Fibroblast of mammary gland (primary cell): ENCODE measurements at regions not wholly inside any gene's neighbourhood (a gene's known extent, or its start where the extent isn't known, plus 50 kb on each side); places are given as distances from the start of the nearest gene placed in this dataset.

ENCODE experiments used
- DNase-seq: peaks from one replicate; pipeline ENCODE4 v3.0.0-alpha.2; 2010; ENCODE audit warnings: low read depth
- H3K4me3 ChIP-seq: 2 replicates; pipeline ENCODE4 v1.5.1; 2011; ENCODE audit warnings: low read depth, mild to moderate bottlenecking, low read length, moderate library complexity; ENCODE audit not compliant: control insufficient read depth
- TF ChIP-seq, protein P1 (sequence below): conservative IDR thresholded peaks from 2 replicates; pipeline ENCODE4 v1.5.1; 2011; ENCODE audit warnings: low read depth, low read length, inconsistent platforms; ENCODE audit not compliant: control insufficient read depth, insufficient read depth

DNA sequence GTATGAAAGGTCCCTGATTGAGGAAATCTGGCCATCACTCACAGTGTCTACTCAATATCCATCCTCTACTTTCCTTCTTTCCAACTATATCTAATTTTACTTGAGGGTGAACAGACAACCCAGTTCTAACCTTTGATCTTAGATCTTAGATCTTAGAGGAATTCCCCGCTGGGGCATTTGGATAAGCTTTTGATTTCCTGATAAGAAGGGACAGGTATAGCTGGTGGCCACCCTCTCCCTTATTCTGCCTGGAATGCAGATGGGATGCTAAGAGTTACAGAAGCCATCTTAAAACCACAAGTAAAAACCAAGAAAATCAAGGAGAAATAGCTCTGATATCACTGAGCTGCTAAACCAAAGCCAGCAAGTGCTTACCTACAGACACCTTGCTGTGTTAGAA, 77.2 kb upstream of the ACSL3 start:
- DNase-seq = no peak
- H3K4me3 ChIP-seq = no peak overlapping the region
- TF ChIP-seq, protein P1, sequence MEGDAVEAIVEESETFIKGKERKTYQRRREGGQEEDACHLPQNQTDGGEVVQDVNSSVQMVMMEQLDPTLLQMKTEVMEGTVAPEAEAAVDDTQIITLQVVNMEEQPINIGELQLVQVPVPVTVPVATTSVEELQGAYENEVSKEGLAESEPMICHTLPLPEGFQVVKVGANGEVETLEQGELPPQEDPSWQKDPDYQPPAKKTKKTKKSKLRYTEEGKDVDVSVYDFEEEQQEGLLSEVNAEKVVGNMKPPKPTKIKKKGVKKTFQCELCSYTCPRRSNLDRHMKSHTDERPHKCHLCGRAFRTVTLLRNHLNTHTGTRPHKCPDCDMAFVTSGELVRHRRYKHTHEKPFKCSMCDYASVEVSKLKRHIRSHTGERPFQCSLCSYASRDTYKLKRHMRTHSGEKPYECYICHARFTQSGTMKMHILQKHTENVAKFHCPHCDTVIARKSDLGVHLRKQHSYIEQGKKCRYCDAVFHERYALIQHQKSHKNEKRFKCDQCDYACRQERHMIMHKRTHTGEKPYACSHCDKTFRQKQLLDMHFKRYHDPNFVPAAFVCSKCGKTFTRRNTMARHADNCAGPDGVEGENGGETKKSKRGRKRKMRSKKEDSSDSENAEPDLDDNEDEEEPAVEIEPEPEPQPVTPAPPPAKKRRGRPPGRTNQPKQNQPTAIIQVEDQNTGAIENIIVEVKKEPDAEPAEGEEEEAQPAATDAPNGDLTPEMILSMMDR = no peak

DNA sequence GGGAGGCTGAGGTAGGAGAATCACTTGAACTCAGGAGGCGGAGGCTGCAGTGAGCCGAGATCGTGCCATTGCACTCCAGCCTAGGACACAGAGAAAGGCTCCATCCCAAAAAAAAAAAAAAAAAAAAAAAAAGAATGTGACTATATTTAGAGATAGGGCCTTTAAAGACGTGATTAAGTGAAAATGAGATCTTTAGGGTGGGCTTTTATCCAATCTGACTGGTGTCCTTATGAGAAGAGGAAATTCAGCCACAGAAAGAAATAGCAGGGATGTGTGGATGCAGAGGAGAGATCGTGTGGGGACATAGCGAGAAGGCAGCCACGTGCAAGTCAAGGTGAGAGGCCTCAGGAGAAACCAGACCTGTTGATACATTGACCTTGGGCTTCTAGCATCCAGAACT, 69.9 kb upstream of the ACSL3 start:
- TF ChIP-seq, protein P1 = no peak
- DNase-seq = no peak
- H3K4me3 ChIP-seq = no peak overlapping the region

DNA sequence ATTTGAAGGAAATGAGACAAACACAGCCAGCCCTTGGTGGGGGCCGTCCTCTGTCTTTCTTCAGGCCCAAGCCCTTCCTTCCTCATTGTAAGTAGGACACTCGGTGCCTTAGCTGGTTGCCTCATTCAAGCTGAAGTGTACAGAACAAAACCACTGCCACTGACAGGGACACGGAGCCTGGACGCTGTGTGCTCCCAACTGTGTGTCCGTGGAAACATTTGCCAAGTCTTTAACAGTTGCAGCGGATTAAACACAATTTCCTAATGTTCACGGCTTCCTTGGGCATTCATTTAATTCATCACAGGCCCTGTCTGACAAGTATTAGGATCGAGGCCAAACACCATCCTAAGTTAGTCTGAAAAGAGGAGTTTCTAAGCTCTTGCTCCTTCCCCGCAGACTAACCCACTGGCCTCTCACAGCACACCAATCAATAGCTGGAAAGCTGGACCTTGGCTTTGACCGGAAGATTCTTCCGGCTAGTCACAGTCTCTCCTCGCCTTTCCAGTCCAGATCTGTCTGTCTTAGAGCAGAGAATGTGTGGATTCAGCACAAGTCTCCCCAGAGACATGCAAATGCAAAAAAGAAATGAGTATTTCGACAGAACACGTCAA, 68.7 kb upstream of the ACSL3 start:
- H3K4me3 ChIP-seq = no peak overlapping the region
- DNase-seq = peak; percentile 70
- TF ChIP-seq, protein P1 = no peak

DNA sequence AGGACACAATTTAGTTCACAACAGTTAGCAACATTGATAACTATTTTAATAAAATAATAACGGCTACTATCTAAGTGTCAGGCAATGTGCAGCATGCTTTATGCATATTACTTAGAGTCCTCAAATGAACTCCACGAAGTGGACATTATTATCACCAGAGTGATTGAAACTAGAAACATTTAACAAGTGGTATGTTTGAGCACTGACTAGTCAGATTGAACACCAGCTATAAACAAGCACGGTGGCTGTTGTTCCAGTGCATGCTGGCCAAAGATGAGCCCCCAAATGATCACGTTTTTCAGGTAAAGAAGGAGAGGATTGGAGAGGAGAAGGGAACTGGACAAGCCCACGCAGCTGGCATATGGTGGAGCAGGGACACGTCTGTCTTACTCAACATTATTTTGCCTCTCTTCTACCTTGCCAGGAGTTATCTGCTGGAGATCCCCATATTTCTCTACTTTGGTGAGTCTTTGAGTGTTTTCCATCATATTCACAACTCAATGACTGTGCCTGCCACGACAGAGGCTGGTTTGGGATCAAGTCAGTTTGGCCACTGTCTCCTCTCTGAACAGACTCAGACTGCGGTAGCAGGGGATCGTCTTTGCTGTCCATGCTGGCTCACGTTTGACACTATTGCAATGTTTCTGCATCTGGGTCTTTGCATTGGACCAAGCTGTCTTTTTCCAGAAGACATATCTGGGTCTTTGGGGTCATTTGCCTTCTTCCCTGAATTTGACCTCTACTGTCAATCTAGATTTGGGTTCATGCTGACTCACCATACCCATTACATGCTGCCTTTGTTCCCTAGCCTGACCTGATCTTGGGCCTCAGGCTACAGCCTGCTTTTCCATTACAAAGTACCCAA, 66.0 kb upstream of the ACSL3 start:
- TF ChIP-seq, protein P1 = no peak
- no peak for DNase-seq
- no peak overlapping the region for H3K4me3 ChIP-seq

DNA sequence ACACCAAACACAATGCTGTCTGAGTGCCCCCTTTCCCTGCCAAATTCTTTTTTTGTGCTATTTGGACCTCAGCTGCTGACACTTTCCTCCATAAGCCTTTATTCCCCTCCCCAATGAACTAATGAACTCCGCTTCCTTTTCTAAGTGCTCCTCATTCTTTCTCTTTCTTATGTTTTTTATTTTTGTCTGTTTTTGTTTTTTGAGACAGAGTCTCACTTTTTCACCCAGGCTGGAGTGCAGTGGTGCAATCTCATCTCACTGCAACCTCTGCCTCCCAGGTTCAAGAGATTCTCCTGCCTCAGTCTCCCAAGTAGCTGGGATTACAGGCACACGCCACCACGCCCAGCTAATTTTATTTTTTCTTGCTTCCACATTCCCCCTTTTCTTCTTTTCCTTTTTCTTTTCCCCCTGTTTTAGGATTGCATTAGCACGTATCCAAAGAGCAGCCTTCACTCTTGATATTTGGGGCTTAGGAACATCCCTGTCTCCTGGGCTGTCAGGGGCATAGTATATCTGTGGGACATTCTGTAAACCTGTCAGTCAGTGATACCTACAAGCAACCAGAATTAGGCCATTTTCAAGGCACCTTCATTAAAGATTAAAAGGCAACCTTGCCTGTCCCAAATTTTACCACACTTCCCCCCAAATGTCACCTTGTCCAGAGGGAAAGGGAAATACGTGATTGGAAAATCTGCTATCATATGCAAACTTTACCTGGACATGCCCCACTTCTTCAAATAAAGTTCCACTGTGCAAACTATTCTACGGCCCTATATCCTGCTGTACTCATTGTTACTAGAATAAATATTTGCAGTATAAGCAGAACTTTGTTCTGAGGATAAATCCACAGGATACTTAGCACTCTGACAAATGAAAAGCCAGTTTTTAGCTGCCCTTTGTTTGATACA, 65.1 kb upstream of the ACSL3 start:
- TF ChIP-seq, protein P1 = no peak

DNA sequence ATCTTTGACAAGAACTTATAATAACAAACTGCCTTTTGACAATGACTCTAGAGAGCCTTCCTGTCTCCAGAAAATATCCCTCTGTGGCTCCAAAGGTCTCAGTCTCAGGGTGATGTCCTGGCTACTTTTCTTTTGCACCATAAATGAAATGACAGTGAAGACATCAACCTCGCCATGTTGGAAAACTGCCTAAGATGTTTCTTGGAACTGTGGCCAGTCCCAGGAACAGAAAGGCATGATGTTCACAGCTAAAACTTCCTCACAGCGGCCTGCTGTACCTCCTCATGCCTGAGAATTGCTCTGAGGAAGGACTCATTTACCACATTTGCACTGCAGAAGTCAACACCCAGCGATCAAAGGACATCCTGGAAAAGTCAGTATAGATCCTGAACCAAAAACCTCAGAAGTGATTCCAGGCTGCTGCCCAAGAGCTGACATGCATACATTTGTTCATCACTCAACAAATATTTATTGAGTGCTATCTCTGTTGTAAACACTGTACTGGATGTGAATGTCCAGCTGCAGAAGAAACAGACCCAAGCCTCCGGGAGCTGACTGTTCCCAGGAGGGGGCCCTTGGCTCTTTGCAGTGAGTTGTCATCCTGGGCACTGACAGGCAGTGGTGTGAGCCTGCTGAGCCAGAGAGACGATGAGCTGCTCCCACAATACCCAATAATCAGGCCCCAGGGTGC, 64.3 kb upstream of the ACSL3 start:
- peak; percentile 66 for DNase-seq
- TF ChIP-seq, protein P1 = no peak
- no peak overlapping the region for H3K4me3 ChIP-seq

More for the DNA sequence above, 65.1 kb upstream of the ACSL3 start:
- DNase-seq = no peak
- no peak overlapping the region for H3K4me3 ChIP-seq
